ENCODE measurements at regions not wholly inside any gene's neighbourhood (a gene's known extent, or its start where the extent isn't known, plus 50 kb on each side); places are given as distances from the start of the nearest gene placed in this dataset.

DNA sequence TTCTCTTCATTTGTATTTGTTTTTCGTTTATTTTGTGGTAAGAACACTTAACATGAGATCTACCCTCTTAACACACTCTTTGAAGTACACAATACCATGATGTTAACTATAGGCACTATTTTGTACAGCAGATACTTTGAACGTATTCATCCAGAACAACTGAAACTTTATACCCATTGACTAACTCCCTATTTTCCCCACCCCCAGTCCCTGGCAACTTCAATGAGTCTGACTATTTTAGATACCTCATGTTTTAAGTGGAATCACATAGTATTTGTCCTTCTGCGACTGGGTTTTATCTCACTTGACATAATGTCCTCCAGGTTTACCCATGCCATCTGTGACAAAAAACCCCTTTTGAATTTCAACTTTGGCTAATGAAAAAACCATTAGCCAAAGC is 356.3 kb upstream of the CDH20 start:
- Histone ChIP-seq H3K4me3 (ENCODE audit: low read depth in 1 of 2, low read length in 2 of 2) (no peak overlapping the region), H3K27ac (ENCODE audit: low read depth, low read length) (no peak overlapping the region), H3K4me1 (ENCODE audit: control insufficient read depth in 1 of 2, insufficient read depth in 2 of 2, low read length in 2 of 2) (no peaks in the 10 kb centered on the region), H3K36me3 (ENCODE audit: control insufficient read depth in 1 of 2, insufficient read depth in 2 of 2, low read length in 2 of 2) (no peaks in the 10 kb centered on the region), H3K9ac (ENCODE audit: low read depth in 1 of 2, low read length in 2 of 2) (no peak overlapping the region), H3K9me3 (ENCODE audit: control insufficient read depth in 1 of 2, low read length in 2 of 2) (no peaks in the 10 kb centered on the region), H3K27me3 (ENCODE audit: control insufficient read depth in 1 of 2, insufficient read depth in 2 of 2, low read length in 2 of 2) (no peaks in the 10 kb centered on the region)

- Histone ChIP-seq H3K9me3 (ENCODE audit: control insufficient read depth in 1 of 2, low read length in 2 of 2) (no peaks in the 10 kb centered on the region), H3K9ac (ENCODE audit: low read depth in 1 of 2, low read length in 2 of 2) (no peak overlapping the region), H3K36me3 (ENCODE audit: control insufficient read depth in 1 of 2, insufficient read depth in 2 of 2, low read length in 2 of 2) (no peaks in the 10 kb centered on the region), H3K27me3 (ENCODE audit: control insufficient read depth in 1 of 2, insufficient read depth in 2 of 2, low read length in 2 of 2) (no peaks in the 10 kb centered on the region), H3K4me3 (ENCODE audit: low read depth in 1 of 2, low read length in 2 of 2) (no peak overlapping the region), H3K27ac (ENCODE audit: low read depth, low read length) (no peak overlapping the region), H3K4me1 (ENCODE audit: control insufficient read depth in 1 of 2, insufficient read depth in 2 of 2, low read length in 2 of 2) (no peaks in the 10 kb centered on the region)
Measured at GRCh38 chr18:60978338-60978737, 354.9 kb upstream of the CDH20 start.

- Histone ChIP-seq H3K9ac (ENCODE audit: low read depth in 1 of 2, low read length in 2 of 2) (no peak overlapping the region), H3K27me3 (ENCODE audit: control insufficient read depth in 1 of 2, insufficient read depth in 2 of 2, low read length in 2 of 2) (no peaks in the 10 kb centered on the region), H3K9me3 (ENCODE audit: control insufficient read depth in 1 of 2, low read length in 2 of 2) (no peaks in the 10 kb centered on the region), H3K4me3 (ENCODE audit: low read depth in 1 of 2, low read length in 2 of 2) (no peak overlapping the region), H3K36me3 (ENCODE audit: control insufficient read depth in 1 of 2, insufficient read depth in 2 of 2, low read length in 2 of 2) (no peaks in the 10 kb centered on the region), H3K4me1 (ENCODE audit: control insufficient read depth in 1 of 2, insufficient read depth in 2 of 2, low read length in 2 of 2) (no peaks in the 10 kb centered on the region), H3K27ac (ENCODE audit: low read depth, low read length) (no peak overlapping the region)
Measured at GRCh38 chr18:60980422-60981005, 352.7 kb upstream of the CDH20 start.

DNA sequence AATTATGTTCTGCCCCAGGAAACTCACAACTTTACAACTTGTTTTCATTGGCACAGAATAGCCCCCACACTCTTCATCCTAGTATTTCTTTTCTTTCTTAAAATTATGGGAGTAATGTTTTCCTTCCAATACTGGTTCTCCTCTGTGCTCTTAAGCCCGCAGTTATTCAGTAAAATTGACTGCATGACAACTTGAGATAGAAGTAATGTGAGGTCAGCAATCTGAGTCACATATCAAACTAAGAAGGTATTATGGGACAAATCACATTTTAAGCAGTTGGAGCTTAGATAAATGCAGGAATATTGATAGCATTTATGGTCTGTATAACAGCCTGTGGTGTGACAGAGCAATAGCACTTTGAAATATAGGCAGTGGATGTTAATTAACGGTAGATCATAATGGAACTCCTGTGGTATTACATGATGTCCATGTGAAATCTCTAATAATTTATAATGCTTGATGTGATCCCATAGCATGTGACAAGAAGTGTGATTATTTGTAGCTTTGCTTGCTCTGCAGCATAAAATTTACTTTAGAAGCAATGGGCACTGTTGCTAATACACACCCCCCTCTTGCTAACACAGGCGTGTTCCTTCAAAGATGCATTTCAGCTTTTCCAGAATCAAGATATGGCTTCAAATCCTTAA is 351.4 kb upstream of the CDH20 start:
- no peak overlapping the region for H3K9ac ChIP-seq (ENCODE audit: low read depth in 1 of 2, low read length in 2 of 2)
- no peak overlapping the region for H3K27ac ChIP-seq (ENCODE audit: low read depth, low read length)
- H3K36me3 ChIP-seq (ENCODE audit: control insufficient read depth in 1 of 2, insufficient read depth in 2 of 2, low read length in 2 of 2): no peaks in the 10 kb centered on the region
- no peaks in the 10 kb centered on the region for H3K27me3 ChIP-seq (ENCODE audit: control insufficient read depth in 1 of 2, insufficient read depth in 2 of 2, low read length in 2 of 2)
- no peaks in the 10 kb centered on the region for H3K9me3 ChIP-seq (ENCODE audit: control insufficient read depth in 1 of 2, low read length in 2 of 2)
- no peaks in the 10 kb centered on the region for H3K4me1 ChIP-seq (ENCODE audit: control insufficient read depth in 1 of 2, insufficient read depth in 2 of 2, low read length in 2 of 2)
- no peak overlapping the region for H3K4me3 ChIP-seq (ENCODE audit: low read depth in 1 of 2, low read length in 2 of 2)

- Histone ChIP-seq H3K4me3 (ENCODE audit: low read depth in 1 of 2, low read length in 2 of 2) (no peak overlapping the region), H3K36me3 (ENCODE audit: control insufficient read depth in 1 of 2, insufficient read depth in 2 of 2, low read length in 2 of 2) (no peaks in the 10 kb centered on the region), H3K9ac (ENCODE audit: low read depth in 1 of 2, low read length in 2 of 2) (no peak overlapping the region), H3K27ac (ENCODE audit: low read depth, low read length) (no peak overlapping the region), H3K9me3 (ENCODE audit: control insufficient read depth in 1 of 2, low read length in 2 of 2) (no peaks in the 10 kb centered on the region), H3K4me1 (ENCODE audit: control insufficient read depth in 1 of 2, insufficient read depth in 2 of 2, low read length in 2 of 2) (no peaks in the 10 kb centered on the region), H3K27me3 (ENCODE audit: control insufficient read depth in 1 of 2, insufficient read depth in 2 of 2, low read length in 2 of 2) (no peaks in the 10 kb centered on the region)
Measured at GRCh38 chr18:60982329-60982695, 350.9 kb upstream of the CDH20 start.

GRCh38 chr18:60982928-60983327 is 350.3 kb upstream of the CDH20 start:
- Histone ChIP-seq H3K9ac (ENCODE audit: low read depth in 1 of 2, low read length in 2 of 2) (no peak overlapping the region), H3K9me3 (ENCODE audit: control insufficient read depth in 1 of 2, low read length in 2 of 2) (no peaks in the 10 kb centered on the region), H3K36me3 (ENCODE audit: control insufficient read depth in 1 of 2, insufficient read depth in 2 of 2, low read length in 2 of 2) (no peaks in the 10 kb centered on the region), H3K4me1 (ENCODE audit: control insufficient read depth in 1 of 2, insufficient read depth in 2 of 2, low read length in 2 of 2) (no peaks in the 10 kb centered on the region), H3K27me3 (ENCODE audit: control insufficient read depth in 1 of 2, insufficient read depth in 2 of 2, low read length in 2 of 2) (no peaks in the 10 kb centered on the region), H3K27ac (ENCODE audit: low read depth, low read length) (no peak overlapping the region), H3K4me3 (ENCODE audit: low read depth in 1 of 2, low read length in 2 of 2) (no peak overlapping the region)

GRCh38 chr18:60984510-60984909 is 348.7 kb upstream of the CDH20 start:
- no peaks in the 10 kb centered on the region for H3K9me3 ChIP-seq (ENCODE audit: control insufficient read depth in 1 of 2, low read length in 2 of 2)

DNA sequence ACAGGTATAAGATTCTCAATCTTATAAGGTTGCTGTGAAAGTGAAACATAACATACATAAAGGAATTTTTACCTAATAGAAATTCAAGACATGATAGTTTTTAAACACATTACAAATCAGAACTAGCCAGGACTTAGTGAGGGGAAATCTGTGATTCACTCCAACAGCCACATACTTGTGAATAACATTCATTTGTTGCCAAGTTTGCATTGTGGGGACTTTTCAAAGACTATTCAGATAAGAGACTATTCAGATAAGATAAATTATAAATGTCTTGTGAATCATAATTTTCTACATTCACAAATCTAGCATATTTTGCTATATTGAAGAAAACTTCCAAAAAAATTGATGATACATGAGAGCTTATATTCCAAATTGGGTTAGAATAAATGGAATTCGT is 345.3 kb upstream of the CDH20 start:
- Histone ChIP-seq H3K4me3 (ENCODE audit: low read depth in 1 of 2, low read length in 2 of 2) (no peak overlapping the region), H3K9ac (ENCODE audit: low read depth in 1 of 2, low read length in 2 of 2) (no peak overlapping the region), H3K9me3 (ENCODE audit: control insufficient read depth in 1 of 2, low read length in 2 of 2) (peaks cover 0 to 5% of the 10 kb centered on the region in 2 donors), H3K36me3 (ENCODE audit: control insufficient read depth in 1 of 2, insufficient read depth in 2 of 2, low read length in 2 of 2) (no peaks in the 10 kb centered on the region), H3K27ac (ENCODE audit: low read depth, low read length) (no peak overlapping the region), H3K27me3 (ENCODE audit: control insufficient read depth in 1 of 2, insufficient read depth in 2 of 2, low read length in 2 of 2) (no peaks in the 10 kb centered on the region), H3K4me1 (ENCODE audit: control insufficient read depth in 1 of 2, insufficient read depth in 2 of 2, low read length in 2 of 2) (no peaks in the 10 kb centered on the region)

More at GRCh38 chr18:60984510-60984909, 348.7 kb upstream of the CDH20 start:
- no peak overlapping the region for H3K9ac ChIP-seq (ENCODE audit: low read depth in 1 of 2, low read length in 2 of 2)
- no peaks in the 10 kb centered on the region for H3K4me1 ChIP-seq (ENCODE audit: control insufficient read depth in 1 of 2, insufficient read depth in 2 of 2, low read length in 2 of 2)
- no peak overlapping the region for H3K27ac ChIP-seq (ENCODE audit: low read depth, low read length)
- H3K27me3 ChIP-seq (ENCODE audit: control insufficient read depth in 1 of 2, insufficient read depth in 2 of 2, low read length in 2 of 2): no peaks in the 10 kb centered on the region
- H3K36me3 ChIP-seq (ENCODE audit: control insufficient read depth in 1 of 2, insufficient read depth in 2 of 2, low read length in 2 of 2): no peaks in the 10 kb centered on the region
- no peak overlapping the region for H3K4me3 ChIP-seq (ENCODE audit: low read depth in 1 of 2, low read length in 2 of 2)

GRCh38 chr18:60996326-60996725 is 336.9 kb upstream of the CDH20 start:
- no peaks in the 10 kb centered on the region for H3K4me1 ChIP-seq (ENCODE audit: control insufficient read depth in 1 of 2, insufficient read depth in 2 of 2, low read length in 2 of 2)

DNA sequence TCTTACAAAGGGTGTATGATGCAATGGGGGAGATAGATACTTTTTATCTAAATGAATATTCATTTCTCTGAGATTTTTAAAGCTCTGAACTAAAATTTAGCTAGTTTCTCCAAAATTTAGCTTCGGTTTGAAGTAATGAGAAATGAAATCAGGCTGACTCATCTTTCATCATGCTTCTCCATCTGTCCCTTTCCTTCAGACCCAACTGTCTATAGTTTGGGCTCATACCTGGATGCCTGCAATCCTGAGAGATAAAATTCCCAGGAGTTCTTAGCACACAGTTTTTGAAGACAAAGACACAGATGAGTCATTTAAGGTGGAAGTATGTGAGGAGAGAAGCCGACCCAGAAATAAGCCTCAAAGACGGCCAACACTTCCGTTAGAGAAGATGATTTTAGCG is 336.4 kb upstream of the CDH20 start:
- H3K27me3 ChIP-seq (ENCODE audit: control insufficient read depth in 1 of 2, insufficient read depth in 2 of 2, low read length in 2 of 2): no peaks in the 10 kb centered on the region
- no peaks in the 10 kb centered on the region for H3K4me1 ChIP-seq (ENCODE audit: control insufficient read depth in 1 of 2, insufficient read depth in 2 of 2, low read length in 2 of 2)
- H3K9me3 ChIP-seq (ENCODE audit: control insufficient read depth in 1 of 2, low read length in 2 of 2): peaks cover 0 to 5% of the 10 kb centered on the region in 2 donors
- H3K36me3 ChIP-seq (ENCODE audit: control insufficient read depth in 1 of 2, insufficient read depth in 2 of 2, low read length in 2 of 2): no peaks in the 10 kb centered on the region
- no peak overlapping the region for H3K27ac ChIP-seq (ENCODE audit: low read depth, low read length)
- no peak overlapping the region for H3K4me3 ChIP-seq (ENCODE audit: low read depth in 1 of 2, low read length in 2 of 2)
- no peak overlapping the region for H3K9ac ChIP-seq (ENCODE audit: low read depth in 1 of 2, low read length in 2 of 2)

More at GRCh38 chr18:60996326-60996725, 336.9 kb upstream of the CDH20 start:
- no peaks in the 10 kb centered on the region for H3K27me3 ChIP-seq (ENCODE audit: control insufficient read depth in 1 of 2, insufficient read depth in 2 of 2, low read length in 2 of 2)
- peaks cover 0 to 5% of the 10 kb centered on the region in 2 donors for H3K9me3 ChIP-seq (ENCODE audit: control insufficient read depth in 1 of 2, low read length in 2 of 2)
- H3K4me3 ChIP-seq (ENCODE audit: low read depth in 1 of 2, low read length in 2 of 2): no peak overlapping the region
- H3K36me3 ChIP-seq (ENCODE audit: control insufficient read depth in 1 of 2, insufficient read depth in 2 of 2, low read length in 2 of 2): no peaks in the 10 kb centered on the region
- no peak overlapping the region for H3K27ac ChIP-seq (ENCODE audit: low read depth, low read length)
- no peak overlapping the region for H3K9ac ChIP-seq (ENCODE audit: low read depth in 1 of 2, low read length in 2 of 2)
